GM06990 (cell line): ENCODE measurements at regions not wholly inside any gene's neighbourhood (a gene's known extent, or its start where the extent isn't known, plus 50 kb on each side); places are given as distances from the start of the nearest gene placed in this dataset.

Source experiments
- DNase-seq: peaks from one replicate; pipeline ENCODE4 v3.0.0-alpha.2; 2011; ENCODE audit not compliant: insufficient read length; ENCODE audit errors: extremely low read depth
- H3K27me3 ChIP-seq: replicated peaks from 2 replicates; pipeline ENCODE4 v1.6.0; 2011; ENCODE audit warnings: low read length; ENCODE audit not compliant: control insufficient read depth, insufficient read depth
- H3K36me3 ChIP-seq: 2 replicates; pipeline ENCODE4 v1.5.1; 2011; ENCODE audit warnings: low read length; ENCODE audit not compliant: control insufficient read depth, insufficient read depth
- H3K4me3 ChIP-seq: replicated peaks from 2 replicates; pipeline ENCODE4 v1.5.1; 2011; ENCODE audit warnings: low read depth, mild to moderate bottlenecking, control low read depth, low read length
- CTCF ChIP-seq: IDR thresholded peaks from 2 replicates; pipeline ENCODE4 v1.5.1; 2011; ENCODE audit warnings: low read length, control low read depth, mild to moderate bottlenecking, inconsistent platforms; ENCODE audit not compliant: insufficient read depth, poor library complexity, severe bottlenecking

DNA sequence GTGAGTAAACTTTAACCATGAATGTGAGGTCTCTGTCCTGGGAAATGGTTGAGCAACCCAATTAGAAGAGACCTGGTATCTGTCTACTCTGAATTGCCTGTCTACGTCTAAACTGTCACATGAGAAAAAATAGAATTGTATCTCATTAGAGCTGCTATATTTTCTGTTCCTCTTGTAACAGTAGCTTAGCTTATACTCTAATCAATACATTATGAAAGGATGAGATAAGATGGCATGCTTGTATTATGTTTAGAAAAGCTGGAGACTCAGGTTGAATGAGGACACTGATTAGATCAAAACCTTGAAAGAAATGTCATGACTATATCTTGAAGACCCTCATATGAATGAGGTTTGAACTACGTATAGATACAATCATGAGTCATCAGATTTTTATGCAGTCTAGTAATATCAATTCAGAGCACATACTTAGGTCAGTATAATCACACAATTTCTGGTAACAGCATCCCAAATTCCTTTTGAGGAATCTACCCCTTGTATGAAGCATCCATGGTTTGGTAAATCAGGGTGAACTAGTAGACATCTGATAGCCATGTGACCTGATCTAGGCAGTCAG lies 561.5 kb upstream of the CHORDC1 start:
- H3K27me3 ChIP-seq = no peaks in the 10 kb centered on the region
- no peak for TF ChIP-seq CTCF
- H3K36me3 ChIP-seq = no peaks in the 10 kb centered on the region
- no peak for DNase-seq
- no peak overlapping the region for H3K4me3 ChIP-seq

DNA sequence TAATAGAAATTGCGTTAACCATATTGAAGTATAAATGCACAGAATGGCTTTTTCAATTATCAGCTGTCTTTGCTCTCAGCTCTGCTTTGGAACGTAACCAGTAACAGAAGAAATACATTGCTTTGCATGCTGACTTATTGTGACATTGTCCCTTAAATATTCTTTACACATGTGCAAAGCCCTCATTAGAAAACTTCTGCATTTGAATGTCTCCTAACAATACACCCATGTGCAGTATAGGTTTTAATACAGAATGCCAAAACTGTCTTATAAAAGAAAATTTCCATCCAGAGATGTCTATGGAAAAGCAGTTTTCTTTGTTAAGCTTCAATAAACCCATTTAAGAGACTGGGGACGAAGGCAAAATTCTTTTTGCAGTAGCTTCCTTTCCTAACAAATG lies 560.3 kb upstream of the CHORDC1 start:
- H3K27me3 ChIP-seq = no peaks in the 10 kb centered on the region
- no peak for TF ChIP-seq CTCF
- no peak for DNase-seq
- H3K36me3 ChIP-seq = no peaks in the 10 kb centered on the region
- no peak overlapping the region for H3K4me3 ChIP-seq

DNA sequence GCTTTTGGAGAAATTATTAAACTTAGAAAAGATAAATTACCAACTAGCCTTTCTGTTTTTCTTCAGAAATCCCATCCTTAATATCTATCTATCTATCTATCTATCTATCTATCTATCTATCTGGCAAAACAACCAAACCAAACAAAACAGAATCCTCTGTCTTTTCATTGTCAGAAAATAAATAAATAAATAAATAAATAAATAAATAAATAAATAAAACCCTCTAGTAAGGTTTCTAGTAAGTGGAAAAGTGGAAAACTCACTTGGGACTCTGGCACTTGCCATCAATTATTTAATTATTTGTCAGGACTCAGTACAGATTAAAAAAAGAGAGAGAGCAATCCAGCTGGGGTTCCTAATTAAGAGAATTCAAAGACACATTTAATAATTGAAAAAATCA lies 556.2 kb upstream of the CHORDC1 start:
- TF ChIP-seq CTCF = no peak

GRCh38 chr11:90775567-90776165 lies 552.8 kb upstream of the CHORDC1 start:
- Histone ChIP-seq H3K36me3 (no peaks in the 10 kb centered on the region), H3K4me3 (no peak overlapping the region), H3K27me3 (no peaks in the 10 kb centered on the region)
- DNase-seq = no peak
- no peak for TF ChIP-seq CTCF

More for the DNA sequence above, 556.2 kb upstream of the CHORDC1 start:
- Histone ChIP-seq H3K4me3 (no peak overlapping the region), H3K27me3 (no peaks in the 10 kb centered on the region), H3K36me3 (no peaks in the 10 kb centered on the region)
- DNase-seq = no peak

- H3K4me3 ChIP-seq = no peak overlapping the region
- no peaks in the 10 kb centered on the region for H3K27me3 ChIP-seq
- no peak for TF ChIP-seq CTCF
- no peaks in the 10 kb centered on the region for H3K36me3 ChIP-seq
- DNase-seq = no peak
These were observed 552.1 kb upstream of the CHORDC1 start for GRCh38 chr11:90774727-90775566.
